Upper lobe of left lung (tissue), 6 donors: ENCODE measurements at regions not wholly inside any gene's neighbourhood (a gene's known extent, or its start where the extent isn't known, plus 50 kb on each side); places are given as distances from the start of the nearest gene placed in this dataset.

Experiments
- ATAC-seq, 2 donors: fragments of 200-7000 bp; cut with Tn5 transposase; one replicate each; pipeline ENCODE4 v1.9.1; 2022; ENCODE audit warnings: mild to moderate bottlenecking in 2 of 2, moderate library complexity in 2 of 2; ENCODE audit not compliant: low FRiP score in 2 of 2
- DNase-seq, 2 donors: peaks; one replicate each; pipeline ENCODE4 v3.0.0-alpha.2; 2019 to 2020
- H3K27ac ChIP-seq, 4 donors: fragments of 200-600 bp; sonication (generic); one replicate each; pipeline ENCODE4 v1.5.1; 2016 to 2019
- H3K27me3 ChIP-seq, 4 donors: fragments of 200-600 bp; sonication (generic); one replicate each; pipeline ENCODE4 v1.5.1; 2017 to 2019
- H3K36me3 ChIP-seq, 4 donors: fragments of 200-600 bp; sonication (generic); one replicate each; pipeline ENCODE4 v1.5.1; 2016 to 2019
- H3K4me1 ChIP-seq, 4 donors: fragments of 200-600 bp; sonication (generic); one replicate each; pipeline ENCODE4 v1.5.1; 2018 to 2019
- H3K4me3 ChIP-seq, 4 donors: fragments of 200-600 bp; sonication (generic); one replicate each; pipeline ENCODE4 v1.5.1; 2017 to 2019; ENCODE audit warnings: mild to moderate bottlenecking in 2 of 4, moderate library complexity in 1 of 4
- H3K9me3 ChIP-seq, 4 donors: fragments of 200-600 bp; sonication (generic); one replicate each; pipeline ENCODE4 v1.5.1; 2018 to 2019
- CTCF ChIP-seq, 6 experiments: fragments of 450-650 bp in 4 of 6; fragments of 200-600 bp in 2 of 6; sonication (generic) in 2 of 6; IDR thresholded peaks; one replicate each; pipeline ENCODE4 v1.5.1; 2016 to 2019; ENCODE audit warnings: antibody characterized with exemption in 6 of 6
- EP300 ChIP-seq, 4 donors: sonication (generic); formaldehyde crosslinking; IDR thresholded peaks; one replicate each; pipeline ENCODE4 v1.5.1; 2017; ENCODE audit warnings: antibody characterized with exemption in 4 of 4, control low read depth in 2 of 4
- POLR2A ChIP-seq, 4 donors: fragments of 450-650 bp; IDR thresholded peaks; one replicate each; pipeline ENCODE4 v1.5.1; 2016 to 2017; ENCODE audit warnings: antibody characterized with exemption in 4 of 4, mild to moderate bottlenecking in 2 of 4
- POLR2AphosphoS5 ChIP-seq, 2 donors: sonication (generic); formaldehyde crosslinking; IDR thresholded peaks; one replicate each; pipeline ENCODE4 v1.5.1; 2017; ENCODE audit warnings: antibody characterized with exemption in 2 of 2
- WGBS, 2 donors: methylation state at CpG; one replicate each; pipeline ENCODE4 v1.1.5; 2017 to 2018; 5-methylcytosine and 5-hydroxymethylcytosine counted together
- donor health status: DM: no; HTN: no; CAD: no; lungs with moderate emphysema.
- donor health status: DM: no; HTN: yes; CAD: no; lungs with severe emphysema.

DNA sequence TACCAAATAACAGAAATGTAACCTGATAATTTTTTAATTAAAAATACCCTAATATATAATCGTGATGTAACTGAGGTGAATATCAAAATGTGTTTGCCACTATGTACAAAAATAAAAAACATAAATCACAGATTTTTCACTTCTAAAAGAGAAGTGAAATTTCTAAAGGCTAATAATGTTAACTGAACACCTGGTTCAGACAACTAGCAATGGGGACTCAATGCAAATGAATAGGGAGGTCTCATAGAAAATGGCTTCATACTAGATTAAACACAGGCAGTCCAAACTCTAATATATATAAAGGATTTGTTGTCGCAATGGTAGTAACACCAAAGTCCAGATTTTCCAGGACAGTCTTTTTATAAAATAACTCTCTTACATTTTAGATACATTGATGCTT is 365.4 kb upstream of the ATP2B1 start:
- no peaks in the 10 kb centered on the region for H3K36me3 ChIP-seq
- no peak for DNase-seq
- no peak for ATAC-seq
- no peak overlapping the region for H3K27ac ChIP-seq
- no peak overlapping the region for H3K4me3 ChIP-seq
- no peaks in the 10 kb centered on the region for H3K9me3 ChIP-seq
- no peaks in the 10 kb centered on the region for H3K4me1 ChIP-seq
- WGBS, 2 donors = 89 to 92% methylated on average over 2 of the region's 2 CpGs
- TF ChIP-seq POLR2A (IDR thresholded peaks at IDR 0.05) (no peak), POLR2AphosphoS5 (IDR thresholded peaks at IDR 0.05) (no peak), EP300 (IDR thresholded peaks at IDR 0.05) (no peak), CTCF (IDR thresholded peaks at IDR 0.05) (no peak)
- H3K27me3 ChIP-seq = no peaks in the 10 kb centered on the region

- WGBS, 2 donors = 70 to 71% methylated on average over 8 of the region's 8 CpGs
- no peak for DNase-seq
- TF ChIP-seq POLR2A (IDR thresholded peaks at IDR 0.05) = no peak
- no peak for TF ChIP-seq POLR2AphosphoS5 (IDR thresholded peaks at IDR 0.05)
- TF ChIP-seq EP300 (IDR thresholded peaks at IDR 0.05) = no peak
- no peaks in the 10 kb centered on the region for H3K27me3 ChIP-seq
- H3K4me3 ChIP-seq = no peak overlapping the region
- no peaks in the 10 kb centered on the region for H3K9me3 ChIP-seq
- ATAC-seq = no peak
- no peaks in the 10 kb centered on the region for H3K4me1 ChIP-seq
- H3K27ac ChIP-seq = no peak overlapping the region
- no peaks in the 10 kb centered on the region for H3K36me3 ChIP-seq
These were observed 363.4 kb upstream of the ATP2B1 start for GRCh38 chr12:90071996-90072395.

GRCh38 chr12:90069711-90070110 is 361.1 kb upstream of the ATP2B1 start:
- Histone ChIP-seq H3K4me1 (no peaks in the 10 kb centered on the region), H3K4me3 (no peak overlapping the region), H3K27ac (no peak overlapping the region), H3K9me3 (no peaks in the 10 kb centered on the region), H3K27me3 (no peaks in the 10 kb centered on the region), H3K36me3 (no peaks in the 10 kb centered on the region)
- no peak for DNase-seq
- ATAC-seq = no peak
- WGBS, 2 donors = 93 to 98% methylated on average over 2 of the region's 2 CpGs
- TF ChIP-seq POLR2AphosphoS5 (IDR thresholded peaks at IDR 0.05) (no peak), CTCF (IDR thresholded peaks at IDR 0.05) (no peak), EP300 (IDR thresholded peaks at IDR 0.05) (no peak), POLR2A (IDR thresholded peaks at IDR 0.05) (no peak)

DNA sequence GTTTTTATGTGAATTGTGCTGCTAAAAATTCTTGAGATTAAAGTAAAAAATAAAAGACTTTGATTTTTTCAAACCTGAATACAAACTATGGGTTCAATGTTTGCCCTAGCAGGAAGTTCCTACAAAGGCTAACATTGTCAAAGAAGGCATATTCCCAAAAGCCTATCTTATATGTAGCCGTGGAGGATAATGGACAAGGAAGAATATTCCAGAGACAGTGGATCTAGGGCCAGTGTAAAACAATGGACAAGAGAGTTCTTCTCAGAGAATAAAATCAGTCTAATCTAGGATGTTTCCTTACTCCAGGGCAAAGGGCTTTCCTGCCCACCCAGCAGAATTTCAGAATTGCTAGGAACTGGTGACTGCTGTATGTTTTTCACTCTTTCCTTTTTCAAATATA is 359.2 kb upstream of the ATP2B1 start:
- DNase-seq (no peak), ATAC-seq (no peak)
- H3K36me3 ChIP-seq = no peaks in the 10 kb centered on the region
- TF ChIP-seq POLR2AphosphoS5 (IDR thresholded peaks at IDR 0.05) (no peak), CTCF (IDR thresholded peaks at IDR 0.05) (no peak), EP300 (IDR thresholded peaks at IDR 0.05) (no peak), POLR2A (IDR thresholded peaks at IDR 0.05) (no peak)
- no peak overlapping the region for H3K4me3 ChIP-seq
- WGBS, 2 donors = 77 to 79% methylated on average over 1 of the region's 1 CpG
- H3K27ac ChIP-seq = no peak overlapping the region
- H3K9me3 ChIP-seq = no peaks in the 10 kb centered on the region
- no peaks in the 10 kb centered on the region for H3K4me1 ChIP-seq
- H3K27me3 ChIP-seq = no peaks in the 10 kb centered on the region

DNA sequence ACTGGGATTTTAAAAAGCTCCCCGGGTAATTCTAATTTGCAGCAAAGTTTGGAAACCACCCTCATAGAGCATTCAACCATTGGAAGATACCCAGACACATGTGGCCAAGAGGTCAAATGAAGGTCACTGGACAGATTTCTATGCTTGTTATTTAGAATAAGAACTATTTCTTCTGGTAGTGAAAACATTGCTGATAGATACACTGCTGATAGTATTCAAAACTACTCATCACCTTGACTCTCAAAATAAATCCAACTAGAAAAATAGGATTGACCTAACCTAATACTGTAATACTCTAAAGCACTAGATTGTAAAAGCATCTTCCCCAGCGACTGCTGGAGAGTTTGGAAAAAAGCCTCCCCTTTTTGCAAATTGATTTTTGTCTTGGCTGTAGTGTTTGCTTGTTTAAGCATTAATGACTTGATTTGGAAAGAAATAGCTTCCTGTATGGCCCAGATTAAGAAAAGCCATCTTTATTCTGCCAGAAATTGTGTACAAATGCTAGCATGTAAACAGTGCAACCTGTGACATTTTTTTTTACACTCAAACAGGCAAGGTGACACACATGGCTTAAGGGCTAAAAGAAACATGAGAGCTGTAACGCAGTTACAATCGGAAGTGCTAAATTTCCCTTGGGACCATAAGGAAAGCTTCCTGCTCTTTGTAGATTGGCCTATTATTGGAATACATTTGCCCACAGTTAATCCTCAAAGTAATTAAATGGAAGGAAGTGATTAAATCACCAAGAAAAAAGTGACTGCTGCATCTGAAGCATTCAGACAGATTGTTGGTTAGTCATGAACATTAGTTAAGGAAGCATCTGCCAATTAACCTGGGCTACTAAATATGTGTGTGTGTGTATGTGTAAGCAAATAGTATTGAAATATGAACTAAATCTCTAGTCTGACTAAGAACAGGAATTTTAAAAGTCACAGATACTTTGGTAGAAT is 356.5 kb upstream of the ATP2B1 start:
- 55 to 57% methylated on average over 4 of the region's 4 CpGs for WGBS, 2 donors
- Histone ChIP-seq H3K36me3 (no peaks in the 10 kb centered on the region), H3K4me3 (no peak overlapping the region), H3K27me3 (no peaks in the 10 kb centered on the region), H3K27ac (no peak overlapping the region), H3K4me1 (no peaks in the 10 kb centered on the region), H3K9me3 (no peaks in the 10 kb centered on the region)
- ATAC-seq = no peak
- TF ChIP-seq POLR2A (IDR thresholded peaks at IDR 0.05) (no peak), EP300 (IDR thresholded peaks at IDR 0.05) (no peak), CTCF (IDR thresholded peaks at IDR 0.05) (no peak), POLR2AphosphoS5 (IDR thresholded peaks at IDR 0.05) (no peak)
- DNase-seq = no peak
